ENCODE measurements at regions not wholly inside any gene's neighbourhood (a gene's known extent, or its start where the extent isn't known, plus 50 kb on each side); places are given as distances from the start of the nearest gene placed in this dataset.

- TF ChIP-seq, protein P1, sequence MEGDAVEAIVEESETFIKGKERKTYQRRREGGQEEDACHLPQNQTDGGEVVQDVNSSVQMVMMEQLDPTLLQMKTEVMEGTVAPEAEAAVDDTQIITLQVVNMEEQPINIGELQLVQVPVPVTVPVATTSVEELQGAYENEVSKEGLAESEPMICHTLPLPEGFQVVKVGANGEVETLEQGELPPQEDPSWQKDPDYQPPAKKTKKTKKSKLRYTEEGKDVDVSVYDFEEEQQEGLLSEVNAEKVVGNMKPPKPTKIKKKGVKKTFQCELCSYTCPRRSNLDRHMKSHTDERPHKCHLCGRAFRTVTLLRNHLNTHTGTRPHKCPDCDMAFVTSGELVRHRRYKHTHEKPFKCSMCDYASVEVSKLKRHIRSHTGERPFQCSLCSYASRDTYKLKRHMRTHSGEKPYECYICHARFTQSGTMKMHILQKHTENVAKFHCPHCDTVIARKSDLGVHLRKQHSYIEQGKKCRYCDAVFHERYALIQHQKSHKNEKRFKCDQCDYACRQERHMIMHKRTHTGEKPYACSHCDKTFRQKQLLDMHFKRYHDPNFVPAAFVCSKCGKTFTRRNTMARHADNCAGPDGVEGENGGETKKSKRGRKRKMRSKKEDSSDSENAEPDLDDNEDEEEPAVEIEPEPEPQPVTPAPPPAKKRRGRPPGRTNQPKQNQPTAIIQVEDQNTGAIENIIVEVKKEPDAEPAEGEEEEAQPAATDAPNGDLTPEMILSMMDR (IDR thresholded peaks at IDR 0.05) = no peak
- TF ChIP-seq POLR2A (IDR thresholded peaks at IDR 0.05) (no peak), EP300 (IDR thresholded peaks at IDR 0.05; ENCODE audit: low read depth) (no peak), POLR2AphosphoS5 (IDR thresholded peaks at IDR 0.05) (no peak)
Observed at GRCh38 chr3:118806423-118806822, 228.2 kb downstream of the IGSF11 start.

Measured in transverse colon (tissue), 4 donors.